HG02798 (cell line): ENCODE measurements at regions not wholly inside any gene's neighbourhood (a gene's known extent, or its start where the extent isn't known, plus 50 kb on each side); places are given as distances from the start of the nearest gene placed in this dataset.

Experiments
- ATAC-seq: cut with Tn5 transposase; IDR thresholded peaks from one replicate; pipeline ENCODE4 v1.9.1; 2021; ENCODE audit warnings: mild to moderate bottlenecking; ENCODE audit not compliant: unreplicated experiment, poor library complexity

DNA sequence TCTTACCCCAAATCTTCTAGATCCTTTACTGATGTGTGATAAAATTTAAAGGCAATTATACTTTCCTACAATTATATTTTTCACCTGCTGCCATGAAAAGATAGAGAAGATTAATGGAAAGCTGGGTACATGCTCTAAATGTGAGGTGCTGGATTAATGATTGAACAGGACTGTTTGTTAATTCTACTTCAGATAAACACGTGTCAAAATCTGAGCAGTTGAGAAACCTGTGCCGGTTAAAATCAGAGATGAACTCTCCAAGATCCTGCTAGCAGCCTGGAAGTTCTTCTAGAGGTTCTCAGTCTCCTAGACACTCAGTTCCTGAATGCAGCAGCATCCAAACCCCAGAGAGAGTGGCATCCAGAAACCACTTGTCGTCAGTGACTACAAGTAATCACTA, 69.2 kb downstream of the INHBA start:
- no peak for ATAC-seq

GRCh38 chr7:41630741-41631140, 72.1 kb downstream of the INHBA start:
- peak; percentile 76 for ATAC-seq

DNA sequence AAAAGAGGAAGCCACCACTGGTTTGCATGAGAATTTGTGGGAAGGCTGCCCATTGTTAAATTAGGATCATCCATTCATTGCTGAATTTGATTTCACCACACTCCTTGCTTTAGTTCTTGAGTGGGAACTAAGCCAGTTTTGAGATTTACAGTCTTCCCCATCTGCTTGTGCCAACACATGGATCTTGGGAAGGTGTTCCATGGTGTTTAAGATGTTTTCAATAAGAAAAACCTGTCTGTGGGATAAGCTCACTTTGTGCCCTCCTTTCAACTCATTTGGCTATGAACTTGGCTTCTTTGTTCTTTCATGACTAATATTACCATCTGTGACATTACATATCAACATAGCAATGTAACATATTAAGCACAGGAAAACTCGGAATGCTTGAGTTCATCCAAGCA, 73.2 kb downstream of the INHBA start:
- no peak for ATAC-seq

GRCh38 chr7:41628901-41629300, 74.0 kb downstream of the INHBA start:
- peak; percentile 59 for ATAC-seq

DNA sequence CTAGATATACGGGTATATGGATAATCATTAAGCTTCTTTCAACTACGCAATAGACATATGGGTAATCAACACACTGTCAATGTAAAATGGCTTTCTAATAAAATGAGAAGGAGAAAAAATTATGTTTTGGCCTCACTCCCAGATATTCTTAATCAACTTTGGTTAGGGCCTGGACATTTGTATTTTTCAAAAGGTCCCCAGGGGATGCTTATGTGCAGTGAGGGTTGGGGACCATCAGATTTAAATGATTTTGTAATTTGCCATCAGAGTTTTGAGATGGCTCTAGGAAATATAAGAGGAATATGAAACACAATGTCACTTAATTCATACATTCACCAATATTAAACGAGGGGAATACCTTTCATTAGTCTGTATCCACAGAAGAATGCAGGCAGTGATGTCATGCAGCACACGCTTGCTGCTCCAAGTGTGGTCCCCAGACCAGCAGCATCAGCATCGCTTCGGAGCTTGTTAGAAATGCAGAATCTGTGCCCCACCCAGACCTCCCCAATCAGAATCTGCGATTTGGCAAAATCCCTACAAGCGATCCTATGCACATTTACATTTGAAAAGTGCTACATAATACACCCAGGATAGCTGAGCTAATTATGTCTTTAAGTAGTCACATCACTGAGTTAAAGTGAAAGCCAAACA, 75.1 kb downstream of the INHBA start:
- no peak for ATAC-seq

DNA sequence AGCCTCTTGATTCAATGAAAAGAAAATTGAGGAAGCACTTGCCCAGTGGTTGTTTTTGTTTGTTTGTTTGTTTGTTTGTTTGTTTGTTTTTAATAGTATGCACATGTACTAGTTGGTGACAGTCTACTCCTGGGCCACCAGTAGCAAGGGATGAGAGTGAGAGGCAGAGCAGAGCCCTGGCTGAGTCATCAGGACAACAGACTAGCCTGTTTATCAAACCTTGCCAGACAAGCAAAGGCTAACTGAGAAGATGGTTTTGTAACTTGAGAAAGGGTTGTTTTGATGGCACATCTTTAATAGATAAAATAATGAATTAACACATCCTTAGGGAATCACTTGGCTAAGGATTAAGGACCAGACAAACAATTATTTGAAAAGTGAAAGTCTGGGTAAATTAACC, 78.1 kb downstream of the INHBA start:
- no peak for ATAC-seq

GRCh38 chr7:41621953-41622831, 80.7 kb downstream of the INHBA start:
- no peak for ATAC-seq

- ATAC-seq = no peak
Observed at GRCh38 chr7:41617987-41618386, 84.9 kb downstream of the INHBA start.

- no peak for ATAC-seq
Observed at GRCh38 chr7:41612798-41613197, 90.1 kb downstream of the INHBA start.

DNA sequence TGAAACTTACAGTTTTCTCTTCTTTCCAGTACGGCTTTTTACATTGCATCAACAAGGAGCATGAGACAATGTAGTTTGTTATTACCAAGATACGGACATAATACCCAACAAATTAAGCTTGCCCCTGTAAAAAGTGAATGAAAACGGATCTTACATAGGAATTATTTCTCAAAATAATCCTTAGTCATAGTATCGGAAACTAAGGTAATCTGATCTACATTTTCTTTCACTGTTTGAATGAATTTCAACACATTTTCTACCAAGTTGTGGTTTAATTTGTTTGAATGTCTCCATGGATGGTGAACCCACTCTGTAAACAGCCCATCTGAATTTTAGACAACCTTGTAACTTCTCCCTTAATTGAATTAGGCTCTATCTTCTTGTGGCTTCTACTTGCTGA, 90.5 kb downstream of the INHBA start:
- ATAC-seq = no peak

DNA sequence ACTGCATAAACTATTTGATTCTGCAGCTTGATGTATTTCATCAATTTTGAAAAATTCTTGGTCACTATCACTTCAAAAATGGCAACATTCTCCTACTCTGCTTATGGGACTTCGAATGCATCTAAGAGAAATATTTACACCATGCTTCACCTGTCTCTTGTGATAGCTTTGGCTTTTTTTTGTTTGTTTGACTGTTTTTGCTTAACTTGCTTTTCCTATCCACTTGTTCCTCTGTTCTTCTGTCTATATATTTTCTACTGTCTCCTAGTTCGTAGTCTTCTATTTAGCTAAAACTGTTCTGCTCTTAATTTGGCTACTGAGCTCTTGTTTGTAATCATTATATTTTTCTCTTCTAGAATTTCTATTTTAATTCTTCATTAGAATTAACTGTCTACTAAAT, 94.4 kb downstream of the INHBA start:
- ATAC-seq = no peak

DNA sequence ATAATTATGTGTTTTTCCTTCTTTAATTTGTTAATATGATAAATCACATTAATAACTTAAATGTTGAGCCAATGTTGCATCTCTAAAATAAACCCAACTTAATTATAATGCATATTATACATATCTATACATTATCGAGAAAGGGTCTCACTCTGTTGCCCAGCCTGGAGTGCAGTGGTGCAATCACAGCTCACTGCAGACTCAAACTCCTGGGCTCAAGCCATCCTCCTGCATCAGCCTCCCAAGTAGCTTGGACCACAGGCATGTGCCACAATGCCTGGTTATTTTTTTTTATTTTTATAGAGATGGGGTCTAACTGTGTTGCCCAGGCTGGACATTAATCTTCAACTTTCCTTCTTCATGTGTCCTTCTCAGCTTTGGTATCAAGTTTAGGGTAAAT, 98.9 kb downstream of the INHBA start:
- ATAC-seq = no peak

GRCh38 chr7:41599760-41600159, 103.1 kb downstream of the INHBA start:
- no peak for ATAC-seq

GRCh38 chr7:41592794-41593193, 110.1 kb downstream of the INHBA start:
- ATAC-seq = no peak

GRCh38 chr7:41592236-41592635, 110.7 kb downstream of the INHBA start:
- no peak for ATAC-seq

- ATAC-seq = no peak
Observed at GRCh38 chr7:41590986-41591385, 111.9 kb downstream of the INHBA start.

- ATAC-seq = no peak
Observed at GRCh38 chr7:41588341-41588740, 114.5 kb downstream of the INHBA start.

DNA sequence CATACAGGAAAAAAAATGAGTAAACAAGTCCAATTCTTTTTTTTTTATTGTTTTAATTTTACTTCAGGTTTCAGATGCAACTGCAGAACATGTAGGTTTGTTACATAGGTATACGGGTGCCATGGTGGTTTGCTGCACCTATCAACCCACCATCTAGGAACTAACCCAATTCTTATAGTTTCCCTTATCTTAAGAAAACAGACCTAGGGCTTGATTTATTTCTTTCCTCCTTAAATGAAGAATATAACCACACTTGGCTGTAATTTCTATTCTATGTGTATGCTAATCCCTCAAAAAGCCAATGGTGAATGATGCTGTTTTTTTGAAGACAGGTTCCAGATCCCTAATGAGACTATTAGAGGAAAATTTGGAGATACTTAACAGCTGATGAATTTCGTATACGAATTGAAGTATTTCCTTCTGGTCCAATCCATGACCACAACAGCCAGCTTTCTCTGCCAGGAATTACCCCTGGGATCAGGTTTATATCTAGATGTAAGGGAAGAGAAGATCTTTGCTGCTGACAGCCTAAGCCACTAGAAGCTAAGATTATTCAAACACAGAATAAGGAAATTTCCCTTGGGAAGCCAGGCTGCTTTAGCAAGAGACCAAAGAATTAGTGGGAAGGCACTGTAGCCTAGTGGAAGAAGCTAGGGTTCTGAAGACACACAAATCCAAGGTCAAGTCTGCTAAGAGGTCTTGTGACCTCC, 115.8 kb downstream of the INHBA start:
- ATAC-seq = no peak

GRCh38 chr7:41584746-41585145, 118.1 kb downstream of the INHBA start:
- no peak for ATAC-seq

DNA sequence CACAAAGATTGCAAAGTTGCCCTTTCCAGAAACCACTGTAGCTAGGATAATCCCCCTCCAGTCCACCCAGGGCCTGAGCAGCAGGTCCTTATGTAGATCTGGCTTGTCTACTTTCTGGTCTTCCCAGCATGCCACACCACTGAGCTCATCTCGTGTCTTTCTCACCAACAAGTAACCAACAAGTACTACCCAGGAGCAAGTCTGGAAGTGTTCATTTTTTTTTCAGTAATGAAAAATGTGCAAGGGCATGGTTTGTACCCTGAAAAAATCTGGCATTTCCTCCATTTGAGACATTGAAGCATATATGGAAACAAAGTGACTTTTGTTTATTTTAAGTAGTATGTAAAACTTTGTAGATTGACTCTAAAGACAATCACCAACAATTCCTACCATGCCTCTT, 120.8 kb downstream of the INHBA start:
- ATAC-seq = no peak

GRCh38 chr7:41581041-41581440, 121.8 kb downstream of the INHBA start:
- no peak for ATAC-seq
